Left forelimb (tissue), 1 donor: ENCODE measurements at regions not wholly inside any gene's neighbourhood (a gene's known extent, or its start where the extent isn't known, plus 50 kb on each side); places are given as distances from the start of the nearest gene placed in this dataset.

Experiments
- DNase-seq: peaks from one replicate; pipeline ENCODE4 v3.0.0-alpha.2; 2018; ENCODE audit warnings: low spot score

- no peak for DNase-seq
These were observed 213.2 kb downstream of the SLC7A11 start for GRCh38 chr4:138028923-138029322.

- no peak for DNase-seq
These were observed 220.9 kb downstream of the SLC7A11 start for GRCh38 chr4:138021139-138021830.

GRCh38 chr4:138014590-138015288 lies 227.4 kb downstream of the SLC7A11 start:
- DNase-seq = no peak

- no peak for DNase-seq
These were observed 228.5 kb downstream of the SLC7A11 start for GRCh38 chr4:138013625-138014024.

- no peak for DNase-seq
These were observed 231.5 kb downstream of the SLC7A11 start for GRCh38 chr4:138010639-138011038.

GRCh38 chr4:138007572-138007971 lies 234.6 kb downstream of the SLC7A11 start:
- no peak for DNase-seq

- no peak for DNase-seq
These were observed 236.7 kb downstream of the SLC7A11 start for GRCh38 chr4:138005486-138005885.

- no peak for DNase-seq
These were observed 238.9 kb downstream of the SLC7A11 start for GRCh38 chr4:138003248-138003647.

- DNase-seq = no peak
These were observed 243.3 kb downstream of the SLC7A11 start for GRCh38 chr4:137998666-137999429.

- DNase-seq = no peak
These were observed 244.7 kb downstream of the SLC7A11 start for GRCh38 chr4:137997496-137997895.

GRCh38 chr4:137994853-137995252 lies 247.3 kb downstream of the SLC7A11 start:
- DNase-seq = no peak

GRCh38 chr4:137993232-137993631 lies 248.9 kb downstream of the SLC7A11 start:
- no peak for DNase-seq

- no peak for DNase-seq
These were observed 260.9 kb downstream of the SLC7A11 start for GRCh38 chr4:137981277-137981676.

- no peak for DNase-seq
These were observed 261.5 kb downstream of the SLC7A11 start for GRCh38 chr4:137980641-137981040.

GRCh38 chr4:137979938-137980337 lies 262.2 kb downstream of the SLC7A11 start:
- DNase-seq = no peak

- DNase-seq = no peak
These were observed 273.0 kb downstream of the SLC7A11 start for GRCh38 chr4:137968956-137969678.

- no peak for DNase-seq
These were observed 274.5 kb downstream of the SLC7A11 start for GRCh38 chr4:137967480-137968190.

GRCh38 chr4:137966504-137966903 lies 275.6 kb downstream of the SLC7A11 start:
- no peak for DNase-seq

GRCh38 chr4:137961051-137961438 lies 281.1 kb downstream of the SLC7A11 start:
- DNase-seq = no peak

- no peak for DNase-seq
These were observed 281.6 kb downstream of the SLC7A11 start for GRCh38 chr4:137960371-137961050.

- no peak for DNase-seq
These were observed 284.3 kb downstream of the SLC7A11 start for GRCh38 chr4:137957806-137958205.
